IMR-90 (cell line): ENCODE measurements at regions not wholly inside any gene's neighbourhood (a gene's known extent, or its start where the extent isn't known, plus 50 kb on each side); places are given as distances from the start of the nearest gene placed in this dataset.

Experiments
- ATAC-seq: fragments of 200-7000 bp; cut with Tn5 transposase; 2 replicates; pipeline ENCODE4 v1.9.1; 2020; ENCODE audit warnings: low read depth, mild to moderate bottlenecking, moderate library complexity
- BruUV-seq: library from RNA; stranded (reverse); fragments of 400-500 nt; replicated peaks from 2 replicates; lab custom pipeline; 2021; lab: Mats Ljungman, UMichigan
- CTCF ChIA-PET: fragments of 300-600 bp; formaldehyde crosslinking; extraction: SDS; loops from one replicate; lab custom pipeline; 2021; ENCODE audit warnings: antibody characterized with exemption; lab: Yijun Ruan, JAX
- POLR2A ChIA-PET: fragments of 300-600 bp; sonication (Branson Sonifier 250); formaldehyde crosslinking; loops from one replicate; lab custom pipeline; 2022; ENCODE audit warnings: antibody characterized with exemption; ENCODE audit not compliant: unreplicated experiment; lab: Charles Lee
- DNase-seq: peaks from one replicate; pipeline ENCODE4 v3.0.0; 2013
- H2AFZ ChIP-seq: replicated peaks from 2 replicates; pipeline ENCODE3; 2013; ENCODE audit warnings: low read length, mild to moderate bottlenecking; ENCODE audit not compliant: poor library complexity
- H2AK5ac ChIP-seq: 2 replicates; pipeline ENCODE4 v1.6.1; 2013; ENCODE audit warnings: low read depth, low read length, inconsistent platforms
- H2AK9ac ChIP-seq: replicated peaks from 2 replicates; pipeline ENCODE3; 2013; ENCODE audit warnings: mild to moderate bottlenecking, low read depth, low read length, moderate library complexity; ENCODE audit not compliant: poor library complexity
- H2BK120ac ChIP-seq: 2 replicates; pipeline ENCODE4 v1.6.1; 2013; ENCODE audit warnings: low read depth, low read length, inconsistent platforms
- H2BK15ac ChIP-seq: 3 replicates; pipeline ENCODE4 v1.6.1; 2013; ENCODE audit warnings: low read depth, low read length, inconsistent platforms
- H2BK20ac ChIP-seq: 2 replicates; pipeline ENCODE4 v1.6.1; 2013; ENCODE audit warnings: low read depth, mild to moderate bottlenecking, inconsistent platforms, low read length, moderate library complexity
- H2BK5ac ChIP-seq: 2 replicates; pipeline ENCODE4 v1.6.1; 2013; ENCODE audit warnings: mild to moderate bottlenecking, low read depth, low read length, inconsistent platforms; ENCODE audit not compliant: poor library complexity, severe bottlenecking
- H3K14ac ChIP-seq: replicated peaks from 2 replicates; pipeline ENCODE4 v1.6.1; 2013; ENCODE audit warnings: low read depth, low read length, inconsistent platforms
- H3K18ac ChIP-seq: 2 replicates; pipeline ENCODE4 v1.6.1; 2013; ENCODE audit warnings: low read depth, low read length, control low read depth
- H3K23ac ChIP-seq: 2 replicates; pipeline ENCODE4 v1.6.1; 2013; ENCODE audit warnings: low read depth, low read length, inconsistent platforms
- H3K27ac ChIP-seq: 2 replicates; pipeline ENCODE4 v1.5.1; 2013; ENCODE audit warnings: mild to moderate bottlenecking, control low read depth, low read length; ENCODE audit not compliant: insufficient read depth
- H3K27me3 ChIP-seq: 2 replicates; pipeline ENCODE4 v1.6.1; 2013; ENCODE audit warnings: low read length; ENCODE audit not compliant: control insufficient read depth, insufficient read depth
- H3K36me3 ChIP-seq: 2 replicates; pipeline ENCODE4 v1.6.1; 2013; ENCODE audit warnings: low read length, mixed read lengths; ENCODE audit not compliant: control insufficient read depth, insufficient read depth
- H3K4ac ChIP-seq: 2 replicates; pipeline ENCODE4 v1.6.1; 2013; ENCODE audit warnings: low read depth, low read length, inconsistent platforms
- H3K4me1 ChIP-seq: 2 replicates; pipeline ENCODE4 v1.6.1; 2013; ENCODE audit warnings: low read length, mixed read lengths; ENCODE audit not compliant: control insufficient read depth, insufficient read depth
- H3K4me2 ChIP-seq: 2 replicates; pipeline ENCODE4 v1.6.1; 2013; ENCODE audit warnings: low read depth, mild to moderate bottlenecking, control low read depth, low read length, moderate library complexity
- H3K4me3 ChIP-seq: 2 replicates; pipeline ENCODE4 v1.5.1; 2013; ENCODE audit warnings: low read depth, mild to moderate bottlenecking, control low read depth, low read length, moderate library complexity; ENCODE audit not compliant: insufficient read depth
- H3K56ac ChIP-seq: 2 replicates; pipeline ENCODE4 v1.6.1; 2013; ENCODE audit warnings: low read length, inconsistent platforms; ENCODE audit not compliant: insufficient read depth; ENCODE audit errors: extremely low read depth
- H3K79me1 ChIP-seq, 2 experiments: 2 replicates each; pipeline ENCODE4 v1.6.1; 2013; ENCODE audit warnings: low read length in 2 of 2, inconsistent platforms in 1 of 2, low read depth in 1 of 2
- H3K9ac ChIP-seq: 2 replicates; pipeline ENCODE4 v1.6.1; 2013; ENCODE audit warnings: low read depth, low read length, control low read depth
- H3K9me1 ChIP-seq: 2 replicates; pipeline ENCODE4 v1.6.1; 2013; ENCODE audit warnings: low read length, inconsistent platforms; ENCODE audit not compliant: insufficient read depth
- H3K9me3 ChIP-seq: 2 replicates; pipeline ENCODE4 v1.6.1; 2013; ENCODE audit warnings: low read length; ENCODE audit not compliant: control insufficient read depth, insufficient read depth
- H4K20me1 ChIP-seq: 2 replicates; pipeline ENCODE4 v1.6.1; 2013; ENCODE audit warnings: low read length, inconsistent platforms; ENCODE audit not compliant: insufficient read depth
- H4K5ac ChIP-seq: 2 replicates; pipeline ENCODE4 v1.6.1; 2013; ENCODE audit warnings: mild to moderate bottlenecking, low read depth, low read length, control low read depth
- H4K8ac ChIP-seq, 2 experiments: 2 replicates each; pipeline ENCODE4 v1.6.1; 2013; ENCODE audit warnings: low read depth in 2 of 2, low read length in 2 of 2, control low read depth in 1 of 2, inconsistent platforms in 1 of 2
- H4K91ac ChIP-seq: 2 replicates; pipeline ENCODE4 v1.6.1; 2013; ENCODE audit warnings: low read depth, low read length, inconsistent platforms; ENCODE audit not compliant: insufficient read depth
- CEBPB ChIP-seq: IDR thresholded peaks from 2 replicates; pipeline ENCODE4 v1.6.1; 2012; ENCODE audit warnings: low read depth, low read length, improper control_type of control experiment
- RCOR1 ChIP-seq: IDR thresholded peaks from 2 replicates; pipeline ENCODE4 v1.6.1; 2012; ENCODE audit warnings: mild to moderate bottlenecking, low read length, improper control_type of control experiment; ENCODE audit not compliant: insufficient replicate concordance
- WGBS, 2 experiments: methylation state at CpG; one replicate each; pipeline versions ENCODE4 v1.1.5 to v1.1.7; 2013; ENCODE audit warnings: missing lambda C conversion rate in 2 of 2; ENCODE audit not compliant: insufficient read length in 1 of 2; ENCODE audit errors: extremely low coverage in 2 of 2; 5-methylcytosine and 5-hydroxymethylcytosine counted together
- dilution Hi-C: fragments of 300-500 bp; cut with HindIII; formaldehyde crosslinking; loops from one replicate; pipeline ENCODE4 v1.14.3; 2018; ENCODE audit warnings: low sequenced_read_pairs; ENCODE audit not compliant: unreplicated experiment
- in situ Hi-C: fragments of 300-500 bp; cut with MboI; formaldehyde crosslinking; loops from 3 replicates; pipeline ENCODE4 v1.14.3; 2019; ENCODE audit warnings: low sequenced_read_pairs, inconsistent platforms, mixed read lengths
- intact Hi-C: fragments of 100-400 bp; cut with micrococcal nuclease; formaldehyde crosslinking; loops from 2 replicates; pipeline ENCODE4 v1.10.0; 2022

GRCh38 chr4:28776004-28776403 is 1915.4 kb downstream of the STIM2 start:
- POLR2A ChIA-PET: no interaction called here
- Histone ChIP-seq H3K36me3 (no peaks in the 10 kb centered on the region), H2BK20ac (no peak overlapping the region), H3K4me2 (no peak overlapping the region), H4K5ac (no peak overlapping the region), H2AK9ac (no peak overlapping the region), H3K27ac (no peak overlapping the region), H3K14ac (no peak overlapping the region), H4K20me1 (no peaks in the 10 kb centered on the region), H3K23ac (no peak overlapping the region), H3K79me1 (no peaks in the 10 kb centered on the region), H3K27me3 (no peaks in the 10 kb centered on the region), H2AK5ac (no peak overlapping the region), H2AFZ (no peak overlapping the region), H4K8ac (no peak overlapping the region), H3K18ac (no peak overlapping the region), H3K4me1 (0 out of 2 replicates have a peak, but pooled peaks cover 2% of the 10 kb centered on the region), H2BK5ac (no peak overlapping the region), H4K91ac (no peak overlapping the region), H3K4ac (no peak overlapping the region), H2BK120ac (no peak overlapping the region), H3K9me3 (no peaks in the 10 kb centered on the region), H3K4me3 (no peak overlapping the region), H2BK15ac (no peak overlapping the region), H3K9ac (no peak overlapping the region), H3K56ac (no peak overlapping the region), H3K9me1 (no peaks in the 10 kb centered on the region)
- BruUV-seq: no TSS peak
- CTCF ChIA-PET: no interaction called here
- TF ChIP-seq RCOR1 (no peak), CEBPB (peak; percentile 93)
- no peak for DNase-seq
- WGBS, 2 experiments: no CpG with 5 or more reads among the region's 2 CpGs
- dilution Hi-C loops (no loop called here), in situ Hi-C loops (no loop called here), intact Hi-C loops (no loop called here)
- ATAC-seq: no peak
